Esophagus squamous epithelium (tissue), 5 donors: ENCODE measurements at regions not wholly inside any gene's neighbourhood (a gene's known extent, or its start where the extent isn't known, plus 50 kb on each side); places are given as distances from the start of the nearest gene placed in this dataset.

Experiments used
- DNase-seq: peaks from one replicate; lab custom pipeline; 2025; lab: John Stamatoyannopoulos, UW
- H3K27ac ChIP-seq, 4 donors: fragments of 200-600 bp; sonication (generic); one replicate each; pipeline ENCODE4 v1.5.1; 2016 to 2019; ENCODE audit warnings: mild to moderate bottlenecking in 1 of 4
- H3K27me3 ChIP-seq, 4 donors: fragments of 200-600 bp; sonication (generic); 1 replicate in 3 of 4; 2 replicates in 1 of 4; pipeline versions ENCODE4 v1.5.1 to v1.6.0; 2017 to 2021; ENCODE audit warnings: antibody characterized with exemption in 1 of 4
- H3K36me3 ChIP-seq, 3 donors: fragments of 200-600 bp; sonication (generic); one replicate each; pipeline ENCODE4 v1.5.1; 2016 to 2019
- H3K4me1 ChIP-seq, 3 donors: fragments of 200-600 bp; sonication (generic); one replicate each; pipeline ENCODE4 v1.5.1; 2017 to 2019
- H3K4me3 ChIP-seq, 4 donors: fragments of 200-600 bp; sonication (generic); 1 replicate in 3 of 4; 2 replicates in 1 of 4; pipeline ENCODE4 v1.5.1; 2016 to 2019; ENCODE audit warnings: mild to moderate bottlenecking in 2 of 4, moderate library complexity in 1 of 4
- H3K9me3 ChIP-seq, 3 donors: fragments of 200-600 bp; sonication (generic); one replicate each; pipeline ENCODE4 v1.5.1; 2016 to 2019
- POLR2A ChIP-seq, 4 donors: fragments of 450-650 bp; IDR thresholded peaks; one replicate each; pipeline ENCODE4 v1.6.1; 2017; ENCODE audit warnings: antibody characterized with exemption in 4 of 4, mild to moderate bottlenecking in 4 of 4, moderate library complexity in 3 of 4
- WGBS, 2 donors: methylation state at CpG; one replicate each; pipeline ENCODE4 v1.1.5; 2018; 5-methylcytosine and 5-hydroxymethylcytosine counted together
- intact Hi-C: fragments of 100-400 bp; cut with DNase I; formaldehyde crosslinking; loops from one replicate; pipeline ENCODE4 v1.15.0; 2022
- TF ChIP-seq, protein P1 (sequence below), 6 experiments: fragments of 450-650 bp in 4 of 6; fragments of 200-600 bp in 2 of 6; sonication (generic) in 2 of 6; IDR thresholded peaks; one replicate each; pipeline ENCODE4 v1.5.1; 2016 to 2019; ENCODE audit warnings: antibody characterized with exemption in 6 of 6, mild to moderate bottlenecking in 4 of 6, moderate library complexity in 4 of 6
- donor health status: DM: yes; HTN: yes; CAD: no.

DNA sequence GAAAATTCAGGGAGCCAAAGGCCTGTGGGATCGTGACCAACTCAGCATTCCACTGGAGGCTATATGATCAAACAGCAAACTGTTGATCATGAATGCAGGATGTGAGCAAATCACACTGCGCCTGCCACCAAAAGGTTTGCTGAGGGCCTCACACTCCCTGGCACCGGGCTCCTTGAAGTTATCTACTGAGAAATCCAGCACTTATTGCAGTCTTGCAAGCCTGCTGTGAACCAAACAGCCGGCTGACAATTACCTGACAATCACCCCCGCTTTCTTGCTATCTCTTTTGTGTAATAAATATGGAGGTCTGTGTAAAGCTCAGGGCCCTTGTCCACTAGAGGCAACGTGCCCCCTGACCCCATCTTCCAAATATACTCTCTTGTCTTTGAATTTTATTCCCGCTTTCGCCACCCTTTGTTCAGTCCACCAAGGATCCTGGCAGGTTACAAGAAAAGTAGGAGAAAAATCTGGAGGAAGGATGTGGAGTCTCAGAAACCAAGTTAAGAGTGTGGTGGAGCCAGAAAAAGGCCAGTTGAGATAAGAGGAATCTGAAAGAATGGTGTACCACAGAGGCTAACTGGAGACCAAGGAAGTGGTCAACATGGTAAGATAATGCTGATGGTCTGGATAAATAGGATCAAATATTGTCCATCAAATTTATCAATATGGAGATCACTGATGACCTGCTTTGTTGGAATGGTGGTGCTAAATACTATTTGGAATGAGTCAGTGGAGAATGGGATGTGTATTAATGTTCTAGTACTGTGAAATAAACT, 229.2 kb downstream of the ALX1 start:
- intact Hi-C loops: no loop called here
- 72 to 74% methylated on average over 8 of the region's 8 CpGs for WGBS, 2 donors
- Histone ChIP-seq H3K27ac (no peak overlapping the region), H3K9me3 (no peaks in the 10 kb centered on the region), H3K4me3 (no peak overlapping the region), H3K27me3 (no peaks in the 10 kb centered on the region), H3K4me1 (no peaks in the 10 kb centered on the region), H3K36me3 (no peaks in the 10 kb centered on the region)
- DNase-seq: no peak
- TF ChIP-seq POLR2A (IDR thresholded peaks at IDR 0.05): no peak
- TF ChIP-seq, protein P1, sequence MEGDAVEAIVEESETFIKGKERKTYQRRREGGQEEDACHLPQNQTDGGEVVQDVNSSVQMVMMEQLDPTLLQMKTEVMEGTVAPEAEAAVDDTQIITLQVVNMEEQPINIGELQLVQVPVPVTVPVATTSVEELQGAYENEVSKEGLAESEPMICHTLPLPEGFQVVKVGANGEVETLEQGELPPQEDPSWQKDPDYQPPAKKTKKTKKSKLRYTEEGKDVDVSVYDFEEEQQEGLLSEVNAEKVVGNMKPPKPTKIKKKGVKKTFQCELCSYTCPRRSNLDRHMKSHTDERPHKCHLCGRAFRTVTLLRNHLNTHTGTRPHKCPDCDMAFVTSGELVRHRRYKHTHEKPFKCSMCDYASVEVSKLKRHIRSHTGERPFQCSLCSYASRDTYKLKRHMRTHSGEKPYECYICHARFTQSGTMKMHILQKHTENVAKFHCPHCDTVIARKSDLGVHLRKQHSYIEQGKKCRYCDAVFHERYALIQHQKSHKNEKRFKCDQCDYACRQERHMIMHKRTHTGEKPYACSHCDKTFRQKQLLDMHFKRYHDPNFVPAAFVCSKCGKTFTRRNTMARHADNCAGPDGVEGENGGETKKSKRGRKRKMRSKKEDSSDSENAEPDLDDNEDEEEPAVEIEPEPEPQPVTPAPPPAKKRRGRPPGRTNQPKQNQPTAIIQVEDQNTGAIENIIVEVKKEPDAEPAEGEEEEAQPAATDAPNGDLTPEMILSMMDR (IDR thresholded peaks at IDR 0.05): no peak

DNA sequence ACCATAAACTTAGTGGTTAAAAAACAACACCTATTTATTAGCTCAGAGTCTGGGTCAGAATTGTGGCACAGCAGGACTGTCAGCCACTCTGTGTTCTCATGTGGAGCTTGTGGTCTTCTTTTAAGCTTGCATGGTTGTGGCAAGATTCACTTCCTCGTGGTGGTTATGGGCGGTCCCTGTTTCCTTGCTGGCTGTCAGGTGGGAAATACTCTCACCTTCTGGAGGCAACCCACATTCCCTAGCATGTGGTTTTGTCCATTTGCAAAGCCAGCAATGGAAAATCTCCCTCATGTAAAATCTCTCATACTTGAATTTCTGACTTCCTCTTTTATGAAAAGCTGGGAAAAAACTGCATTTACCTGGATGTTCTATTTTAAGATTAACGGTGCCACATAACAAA, 229.8 kb downstream of the ALX1 start:
- Histone ChIP-seq H3K9me3 (no peaks in the 10 kb centered on the region), H3K4me3 (no peak overlapping the region), H3K4me1 (no peaks in the 10 kb centered on the region), H3K27me3 (no peaks in the 10 kb centered on the region), H3K36me3 (no peaks in the 10 kb centered on the region), H3K27ac (no peak overlapping the region)
- no peak for DNase-seq
- intact Hi-C loops: no loop called here
- WGBS, 2 donors: 42 to 53% methylated on average over 3 of the region's 3 CpGs
- TF ChIP-seq POLR2A (IDR thresholded peaks at IDR 0.05): no peak
- TF ChIP-seq, protein P1 (IDR thresholded peaks at IDR 0.05): no peak

DNA sequence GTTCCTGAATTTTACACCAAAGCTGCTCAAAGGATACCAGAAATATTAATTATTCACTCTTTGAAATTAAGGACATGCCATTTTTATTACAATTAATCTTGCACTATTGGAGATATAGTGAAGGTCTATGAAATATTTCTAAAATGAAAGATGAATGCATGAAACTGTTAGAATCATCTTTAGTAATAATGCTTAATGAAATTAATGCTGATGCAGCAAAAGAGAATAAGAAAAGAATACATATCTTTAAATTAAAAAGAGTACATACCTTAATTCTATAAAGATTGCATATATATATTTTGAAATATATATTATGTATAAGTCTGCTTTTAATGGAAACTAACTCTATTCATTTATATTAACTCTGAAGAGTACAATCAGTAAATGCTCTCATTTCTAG, 236.0 kb downstream of the ALX1 start:
- Histone ChIP-seq H3K27me3 (no peaks in the 10 kb centered on the region), H3K36me3 (no peaks in the 10 kb centered on the region), H3K9me3 (no peaks in the 10 kb centered on the region), H3K4me1 (peaks cover 0 to 8% (median 0%) of the 10 kb centered on the region in 3 donors), H3K4me3 (no peak overlapping the region), H3K27ac (no peak overlapping the region)
- TF ChIP-seq POLR2A (IDR thresholded peaks at IDR 0.05): no peak
- TF ChIP-seq, protein P1 (IDR thresholded peaks at IDR 0.05): no peak
- no peak for DNase-seq
- intact Hi-C loops: no loop called here

DNA sequence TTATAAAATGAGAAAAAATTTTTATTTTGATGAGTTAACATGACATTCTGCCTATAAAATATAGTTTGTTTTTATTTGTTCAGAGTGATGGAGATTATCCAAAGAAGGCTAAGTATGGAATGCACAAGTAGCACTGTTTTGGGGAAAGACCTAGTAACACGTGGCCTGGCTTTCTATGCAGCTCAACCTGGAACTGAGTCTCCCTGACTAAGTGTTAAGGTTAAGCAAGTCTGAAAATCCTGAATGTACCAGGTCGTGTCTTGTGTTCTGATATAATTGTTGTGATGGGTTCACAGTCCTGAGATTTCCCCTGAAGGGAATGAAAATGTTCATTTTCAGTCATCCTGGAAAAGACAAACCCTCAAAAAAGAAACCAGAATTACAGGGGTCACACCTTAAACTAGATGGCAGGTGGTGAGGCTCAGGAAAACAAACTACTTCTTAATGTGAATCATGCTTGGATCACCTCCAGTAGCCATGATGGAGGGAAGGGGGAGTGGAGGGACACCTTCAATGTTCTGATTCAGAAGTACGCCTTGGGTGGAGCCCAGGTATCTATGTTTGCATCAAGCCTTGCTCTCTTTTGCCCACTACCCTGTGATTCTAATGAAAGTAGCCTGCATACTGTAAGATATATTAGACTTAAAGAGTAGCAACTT, 236.8 kb downstream of the ALX1 start:
- peaks cover 0 to 8% (median 0%) of the 10 kb centered on the region in 3 donors for H3K4me1 ChIP-seq
- no peaks in the 10 kb centered on the region for H3K9me3 ChIP-seq
- no peak for TF ChIP-seq POLR2A (IDR thresholded peaks at IDR 0.05)
- TF ChIP-seq, protein P1 (IDR thresholded peaks at IDR 0.05): no peak
- intact Hi-C loops: no loop called here
- H3K36me3 ChIP-seq: no peaks in the 10 kb centered on the region
- no peak overlapping the region for H3K4me3 ChIP-seq
- DNase-seq: no peak
- H3K27ac ChIP-seq: no peak overlapping the region
- 44 to 55% methylated on average over 3 of the region's 3 CpGs for WGBS, 2 donors
- no peaks in the 10 kb centered on the region for H3K27me3 ChIP-seq

DNA sequence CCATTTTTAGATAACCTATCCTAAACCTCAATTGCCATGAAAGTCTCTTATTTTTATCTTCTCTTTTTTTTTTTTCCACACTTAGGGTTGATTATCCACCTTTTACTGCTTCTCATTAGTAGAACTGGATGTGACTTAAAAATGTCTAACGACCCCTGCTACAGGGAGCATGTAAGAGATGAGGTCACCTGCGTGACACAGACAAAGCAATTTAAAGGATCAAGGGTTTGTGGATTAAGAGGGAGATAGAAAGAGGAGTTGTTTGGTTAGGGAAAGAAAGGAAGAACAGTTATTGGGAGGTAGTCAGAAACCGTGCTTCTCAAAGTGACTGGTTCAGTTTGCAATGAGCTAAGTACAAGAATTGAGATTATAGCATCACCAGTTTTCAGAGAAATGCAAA, 239.1 kb downstream of the ALX1 start:
- H3K4me3 ChIP-seq: no peak overlapping the region
- no peaks in the 10 kb centered on the region for H3K27me3 ChIP-seq
- no peak for TF ChIP-seq POLR2A (IDR thresholded peaks at IDR 0.05)
- no peaks in the 10 kb centered on the region for H3K36me3 ChIP-seq
- no peaks in the 10 kb centered on the region for H3K9me3 ChIP-seq
- WGBS, 2 donors: 37 to 62% methylated on average over 3 of the region's 3 CpGs
- no peak for DNase-seq
- no peak overlapping the region for H3K27ac ChIP-seq
- H3K4me1 ChIP-seq: peaks cover 0 to 13% (median 0%) of the 10 kb centered on the region in 3 donors
- intact Hi-C loops: no loop called here
